SK-N-SH (cell line): ENCODE measurements at regions not wholly inside any gene's neighbourhood (a gene's known extent, or its start where the extent isn't known, plus 50 kb on each side); places are given as distances from the start of the nearest gene placed in this dataset.

Source experiments
- CTCF ChIA-PET: fragments of 300-600, 350-600 bp; formaldehyde crosslinking; extraction: SDS; loops from one replicate; lab custom pipeline; 2021; lab: Yijun Ruan, JAX
- POLR2A ChIA-PET: fragments of 350-600 bp; sonication (Branson Sonifier 250); formaldehyde crosslinking; extraction: SDS; loops from one replicate; lab custom pipeline; 2020; ENCODE audit warnings: antibody characterized with exemption, inconsistent platforms; lab: Yijun Ruan, JAX
- DNase-seq: peaks from one replicate; pipeline ENCODE4 v3.0.0; 2012
- H2AFZ ChIP-seq: fragments of 200-600 bp; sonication (generic); 2 replicates; pipeline ENCODE4 v1.8.1; 2016; ENCODE audit warnings: antibody characterized with exemption, mild to moderate bottlenecking, low read depth
- H3F3A ChIP-seq: fragments of 200-600 bp; sonication (generic); replicated peaks from 2 replicates; pipeline ENCODE3; 2016; ENCODE audit warnings: antibody characterized with exemption, mild to moderate bottlenecking; ENCODE audit not compliant: insufficient read depth
- H3K27ac ChIP-seq, 2 experiments: fragments of 200-500 bp in 1 of 2; fragments of 200-600 bp in 1 of 2; sonication (Bioruptor generic) in 1 of 2; sonication (generic), shearing (Covaris generic) in 1 of 2; 2 replicates each; pipeline versions ENCODE4 v1.5.1 to v1.6.1; 2014 to 2016; ENCODE audit warnings: low read depth in 2 of 2, inconsistent platforms in 1 of 2, low read length in 1 of 2, mild to moderate bottlenecking in 1 of 2, mixed read lengths in 1 of 2
- H3K27me3 ChIP-seq: fragments of 200-600 bp; sonication (generic), shearing (Covaris generic); 2 replicates; pipeline ENCODE4 v1.6.1; 2016; ENCODE audit warnings: mixed run types; ENCODE audit not compliant: insufficient read depth
- H3K36me3 ChIP-seq, 2 experiments: fragments of 200-500 bp in 1 of 2; fragments of 200-600 bp in 1 of 2; sonication (Bioruptor generic) in 1 of 2; sonication (generic) in 1 of 2; replicated peaks in 1 of 2; 2 replicates each; pipeline versions ENCODE3 to v1.5.1; 2014 to 2016; ENCODE audit warnings: low read length in 1 of 2, mild to moderate bottlenecking in 1 of 2; ENCODE audit not compliant: insufficient read depth in 2 of 2, control insufficient read depth in 1 of 2
- H3K4me1 ChIP-seq, 2 experiments: fragments of 200-500 bp in 1 of 2; fragments of 200-600 bp in 1 of 2; sonication (Bioruptor generic) in 1 of 2; sonication (generic), shearing (Covaris generic) in 1 of 2; 2 replicates each; pipeline versions ENCODE4 v1.5.1 to v1.6.1; 2014 to 2016; ENCODE audit warnings: low read depth in 1 of 2, low read length in 1 of 2, mixed run types in 1 of 2; ENCODE audit not compliant: insufficient read depth in 2 of 2, control insufficient read depth in 1 of 2
- H3K4me2 ChIP-seq: fragments of 200-600 bp; sonication (generic), shearing (Covaris generic); 2 replicates; pipeline ENCODE4 v1.6.1; 2017; ENCODE audit warnings: mixed run types
- H3K4me3 ChIP-seq, 2 experiments: fragments of 200-500 bp in 1 of 2; fragments of 200-600 bp in 1 of 2; sonication (Bioruptor generic) in 1 of 2; sonication (generic), shearing (Covaris generic) in 1 of 2; 2 replicates each; pipeline versions ENCODE4 v1.5.1 to v1.8.1; 2014 to 2016; ENCODE audit warnings: low read depth in 2 of 2, inconsistent platforms in 1 of 2, low read length in 1 of 2, mild to moderate bottlenecking in 1 of 2, mixed read lengths in 1 of 2, moderate library complexity in 1 of 2
- H3K79me2 ChIP-seq: fragments of 200-600 bp; sonication (generic); 2 replicates; pipeline ENCODE4 v1.8.1; 2017; ENCODE audit warnings: mild to moderate bottlenecking; ENCODE audit not compliant: insufficient read depth
- H3K9ac ChIP-seq: fragments of 200-600 bp; sonication (generic); 2 replicates; pipeline ENCODE4 v1.6.1; 2017; ENCODE audit warnings: mixed run types
- H3K9me2 ChIP-seq: fragments of 200-600 bp; sonication (generic); 2 replicates; pipeline ENCODE4 v1.6.1; 2017; ENCODE audit warnings: mixed run types
- H3K9me3 ChIP-seq: fragments of 200-600 bp; sonication (generic); 2 replicates; pipeline ENCODE4 v1.6.1; 2017; ENCODE audit warnings: mixed run types, mild to moderate bottlenecking, moderate library complexity
- H4K20me1 ChIP-seq: fragments of 200-600 bp; sonication (generic); 2 replicates; pipeline ENCODE4 v1.6.1; 2017; ENCODE audit warnings: mild to moderate bottlenecking, mixed run types; ENCODE audit not compliant: insufficient read depth
- ELF1 ChIP-seq: IDR thresholded peaks from 2 replicates; pipeline ENCODE4 v1.4.0; 2012
- EP300 ChIP-seq, 2 experiments: IDR thresholded peaks; 2 replicates each; pipeline versions ENCODE4 v1.4.0 to v1.6.1; 2012; ENCODE audit warnings: borderline replicate concordance in 1 of 2, low read depth in 1 of 2, low read length in 1 of 2
- FOSL2 ChIP-seq: IDR thresholded peaks from 2 replicates; pipeline ENCODE4 v1.4.0; 2012; ENCODE audit warnings: low read depth, mild to moderate bottlenecking, moderate library complexity, borderline replicate concordance
- FOXM1 ChIP-seq: IDR thresholded peaks from 2 replicates; pipeline ENCODE4 v1.4.0; 2012; ENCODE audit warnings: low read depth, mild to moderate bottlenecking
- GABPA ChIP-seq: IDR thresholded peaks from 2 replicates; pipeline ENCODE4 v1.4.0; 2012; ENCODE audit warnings: low read depth, mild to moderate bottlenecking
- GATA2 ChIP-seq: sonication (generic); formaldehyde crosslinking; IDR thresholded peaks from 2 replicates; pipeline ENCODE4 v1.5.0; 2020; ENCODE audit warnings: mild to moderate bottlenecking, missing genetic modification reagents
- MAX ChIP-seq: IDR thresholded peaks from 2 replicates; pipeline ENCODE4 v1.4.0; 2012; ENCODE audit warnings: low read depth
- NRF1 ChIP-seq: IDR thresholded peaks from 2 replicates; pipeline ENCODE4 v1.6.1; 2012; ENCODE audit warnings: low read depth, mild to moderate bottlenecking, low read length
- PBX3 ChIP-seq: IDR thresholded peaks from 2 replicates; pipeline ENCODE4; 2012
- POLR2AphosphoS5 ChIP-seq: IDR thresholded peaks from 2 replicates; pipeline ENCODE4 v1.6.1; 2012; ENCODE audit warnings: low read depth, low read length
- RAD21 ChIP-seq: IDR thresholded peaks from 2 replicates; pipeline ENCODE4 v1.6.1; 2012; ENCODE audit warnings: mild to moderate bottlenecking, low read length
- RCOR1 ChIP-seq: fragments of 150-350 bp; IDR thresholded peaks from 2 replicates; pipeline ENCODE4 v1.6.1; 2017; ENCODE audit warnings: antibody characterized with exemption, low read length
- RXRA ChIP-seq: IDR thresholded peaks from 2 replicates; pipeline ENCODE4 v1.4.0; 2012; ENCODE audit warnings: low read depth, mild to moderate bottlenecking, borderline replicate concordance
- SIN3A ChIP-seq: IDR thresholded peaks from 2 replicates; pipeline ENCODE4 v1.6.1; 2012; ENCODE audit warnings: low read depth, mild to moderate bottlenecking, low read length, moderate library complexity, borderline replicate concordance
- TCF12 ChIP-seq: IDR thresholded peaks from 2 replicates; pipeline ENCODE4 v1.4.0; 2012
- TEAD4 ChIP-seq: IDR thresholded peaks from 2 replicates; pipeline ENCODE4 v1.4.0; 2012; ENCODE audit warnings: mild to moderate bottlenecking, borderline replicate concordance; ENCODE audit not compliant: insufficient read depth
- USF2 ChIP-seq: fragments of 150-350 bp; IDR thresholded peaks from 2 replicates; pipeline ENCODE4 v1.6.1; 2017; ENCODE audit warnings: antibody characterized with exemption, low read length, low read depth, borderline replicate concordance
- YY1 ChIP-seq: IDR thresholded peaks from 2 replicates; pipeline ENCODE4 v1.4.0; 2012; ENCODE audit warnings: low read depth, mild to moderate bottlenecking
- WGBS: methylation state at CpG from one replicate; pipeline ENCODE4 v1.1.6; 2017; ENCODE audit warnings: low lambda C conversion rate; 5-methylcytosine and 5-hydroxymethylcytosine counted together
- TF ChIP-seq, protein P1 (sequence below): fragments of 200-600 bp; sonication (generic); IDR thresholded peaks from 2 replicates; pipeline ENCODE4 v1.6.1; 2017; ENCODE audit warnings: antibody characterized with exemption, mild to moderate bottlenecking, moderate library complexity
- TF ChIP-seq, protein P2 (sequence below): IDR thresholded peaks from 2 replicates; pipeline ENCODE4 v1.4.0; 2012; ENCODE audit warnings: low read depth, borderline replicate concordance

DNA sequence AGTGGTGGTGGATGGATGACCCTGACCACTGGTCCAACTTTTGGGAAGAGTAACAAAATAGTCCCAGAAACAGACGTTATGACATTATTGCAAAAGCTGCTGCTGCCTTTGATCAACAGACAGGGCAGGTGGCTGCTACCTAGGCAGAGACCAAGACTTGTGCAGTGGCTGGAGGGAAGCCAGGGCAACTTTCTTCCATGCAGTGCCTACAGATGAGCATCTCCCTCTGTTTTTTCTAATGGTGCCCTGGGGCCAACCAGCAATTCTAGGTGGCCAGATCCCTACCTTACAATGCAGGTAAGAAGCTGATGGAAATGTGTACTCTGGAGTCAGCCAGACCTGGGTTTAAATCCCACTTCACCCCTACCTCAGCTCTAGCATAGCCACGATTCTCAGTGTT lies 283.1 kb upstream of the POU3F1 start:
- Histone ChIP-seq H4K20me1 (no peaks in the 10 kb centered on the region), H3K36me3 (no peaks in the 10 kb centered on the region), H3K9ac (no peak overlapping the region), H3K4me2 (no peak overlapping the region)
- WGBS = 0% methylated on average over 2 of the region's 2 CpGs
- TF ChIP-seq FOXM1 (no peak), GABPA (no peak), ELF1 (no peak), POLR2AphosphoS5 (no peak), RCOR1 (no peak), FOSL2 (no peak), EP300 (IDR thresholded peaks at IDR 0.05; ENCODE audit: borderline replicate concordance in 1 of 2, low read depth in 1 of 2, low read length in 1 of 2) (no peak), SIN3A (no peak), USF2 (no peak)
- TF ChIP-seq, protein P1, sequence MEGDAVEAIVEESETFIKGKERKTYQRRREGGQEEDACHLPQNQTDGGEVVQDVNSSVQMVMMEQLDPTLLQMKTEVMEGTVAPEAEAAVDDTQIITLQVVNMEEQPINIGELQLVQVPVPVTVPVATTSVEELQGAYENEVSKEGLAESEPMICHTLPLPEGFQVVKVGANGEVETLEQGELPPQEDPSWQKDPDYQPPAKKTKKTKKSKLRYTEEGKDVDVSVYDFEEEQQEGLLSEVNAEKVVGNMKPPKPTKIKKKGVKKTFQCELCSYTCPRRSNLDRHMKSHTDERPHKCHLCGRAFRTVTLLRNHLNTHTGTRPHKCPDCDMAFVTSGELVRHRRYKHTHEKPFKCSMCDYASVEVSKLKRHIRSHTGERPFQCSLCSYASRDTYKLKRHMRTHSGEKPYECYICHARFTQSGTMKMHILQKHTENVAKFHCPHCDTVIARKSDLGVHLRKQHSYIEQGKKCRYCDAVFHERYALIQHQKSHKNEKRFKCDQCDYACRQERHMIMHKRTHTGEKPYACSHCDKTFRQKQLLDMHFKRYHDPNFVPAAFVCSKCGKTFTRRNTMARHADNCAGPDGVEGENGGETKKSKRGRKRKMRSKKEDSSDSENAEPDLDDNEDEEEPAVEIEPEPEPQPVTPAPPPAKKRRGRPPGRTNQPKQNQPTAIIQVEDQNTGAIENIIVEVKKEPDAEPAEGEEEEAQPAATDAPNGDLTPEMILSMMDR = no peak
- TF ChIP-seq, all 33 proteins: peak for 0
- H3K27ac ChIP-seq = no peak overlapping the region
- H3K79me2 ChIP-seq = no peaks in the 10 kb centered on the region
- no peak overlapping the region for H2AFZ ChIP-seq
- no peak for DNase-seq
- ChIA-PET POLR2A (no interaction called here), CTCF (no interaction called here)
- no peaks in the 10 kb centered on the region for H3F3A ChIP-seq
- peaks cover 0 to 5% of the 10 kb centered on the region in 2 experiments; a peak in 1 of 4 replicates for H3K4me1 ChIP-seq
- peaks cover 24% of the 10 kb centered on the region for H3K27me3 ChIP-seq
- no peaks in the 10 kb centered on the region for H3K9me3 ChIP-seq
- H3K9me2 ChIP-seq = no peaks in the 10 kb centered on the region
- H3K4me3 ChIP-seq = no peak overlapping the region

DNA sequence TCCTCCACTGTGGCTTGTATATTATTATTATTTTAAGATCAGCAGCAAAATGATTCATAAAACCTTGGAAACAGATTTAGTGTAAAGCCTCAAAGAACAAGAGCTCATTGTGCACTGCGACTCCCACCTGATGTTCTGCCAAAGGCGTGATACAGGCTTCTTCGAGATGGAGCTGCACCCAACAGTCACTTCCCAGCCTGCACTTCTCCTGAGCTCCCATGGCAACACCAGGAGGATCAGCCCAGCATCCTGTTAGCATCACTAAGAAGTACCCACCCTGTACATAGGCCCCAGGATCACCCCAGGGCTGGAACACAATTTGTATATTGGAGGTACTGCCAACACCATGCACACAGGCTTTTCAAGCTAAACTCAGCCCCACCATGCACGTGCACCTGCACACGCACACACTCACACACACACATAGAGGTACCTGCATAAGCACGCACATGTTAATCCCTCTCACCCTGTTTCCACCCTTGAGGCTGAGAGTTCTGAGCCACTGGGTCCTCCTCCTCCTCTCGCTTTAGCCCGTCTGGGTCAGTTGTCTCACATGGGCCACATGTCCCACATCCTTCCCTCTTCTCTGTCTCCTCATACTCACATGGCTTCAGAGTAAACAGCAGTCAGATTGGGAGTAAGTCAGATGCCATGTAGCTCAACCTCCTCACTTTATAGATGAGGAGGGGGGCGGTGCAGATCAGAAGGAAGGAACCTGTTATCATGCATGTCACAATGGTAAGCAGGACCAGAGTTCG lies 281.9 kb upstream of the POU3F1 start:
- Histone ChIP-seq H3K27me3 (peaks cover 24% of the 10 kb centered on the region), H3F3A (no peaks in the 10 kb centered on the region), H3K36me3 (no peaks in the 10 kb centered on the region), H3K27ac (no peak overlapping the region), H3K4me1 (peaks cover 0 to 5% of the 10 kb centered on the region in 2 experiments; a peak in 1 of 4 replicates), H3K4me2 (no peak overlapping the region), H3K9me2 (no peaks in the 10 kb centered on the region), H3K79me2 (no peaks in the 10 kb centered on the region), H4K20me1 (no peaks in the 10 kb centered on the region), H3K9ac (no peak overlapping the region), H3K4me3 (no peak overlapping the region), H3K9me3 (no peaks in the 10 kb centered on the region), H2AFZ (no peak overlapping the region)
- CTCF ChIA-PET = no interaction called here
- 30% methylated on average over 9 of the region's 10 CpGs for WGBS
- POLR2A ChIA-PET = no interaction called here
- DNase-seq = no peak
- TF ChIP-seq YY1 (no peak), USF2 (no peak), EP300 (IDR thresholded peaks at IDR 0.05; ENCODE audit: borderline replicate concordance in 1 of 2, low read depth in 1 of 2, low read length in 1 of 2) (no peak), RCOR1 (no peak), NRF1 (no peak), MAX (no peak), TCF12 (no peak), PBX3 (no peak), TEAD4 (no peak), RAD21 (no peak), GATA2 (no peak), RXRA (no peak)
- TF ChIP-seq, protein P2, sequence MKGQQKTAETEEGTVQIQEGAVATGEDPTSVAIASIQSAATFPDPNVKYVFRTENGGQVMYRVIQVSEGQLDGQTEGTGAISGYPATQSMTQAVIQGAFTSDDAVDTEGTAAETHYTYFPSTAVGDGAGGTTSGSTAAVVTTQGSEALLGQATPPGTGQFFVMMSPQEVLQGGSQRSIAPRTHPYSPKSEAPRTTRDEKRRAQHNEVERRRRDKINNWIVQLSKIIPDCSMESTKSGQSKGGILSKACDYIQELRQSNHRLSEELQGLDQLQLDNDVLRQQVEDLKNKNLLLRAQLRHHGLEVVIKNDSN = no peak
